ENCODE measurements at regions not wholly inside any gene's neighbourhood (a gene's known extent, or its start where the extent isn't known, plus 50 kb on each side); places are given as distances from the start of the nearest gene placed in this dataset.

- DNase-seq: no peak
Observed at GRCh38 chr5:14967166-14967565, 95.6 kb upstream of the ANKH start.

GRCh38 chr5:14965815-14966214, 94.2 kb upstream of the ANKH start:
- no peak for DNase-seq

GRCh38 chr5:14962604-14963003, 91.0 kb upstream of the ANKH start:
- no peak for DNase-seq

GRCh38 chr5:14960120-14960462, 88.5 kb upstream of the ANKH start:
- DNase-seq: no peak

GRCh38 chr5:14959399-14960119, 88.0 kb upstream of the ANKH start:
- no peak for DNase-seq

- DNase-seq: no peak
Observed at GRCh38 chr5:14958188-14958587, 86.6 kb upstream of the ANKH start.

- DNase-seq: no peak
Observed at GRCh38 chr5:14956423-14957046, 85.0 kb upstream of the ANKH start.

- no peak for DNase-seq
Observed at GRCh38 chr5:14954616-14955343, 83.2 kb upstream of the ANKH start.

- DNase-seq: no peak
Observed at GRCh38 chr5:14954216-14954615, 82.6 kb upstream of the ANKH start.

GRCh38 chr5:14953075-14953607, 81.6 kb upstream of the ANKH start:
- no peak for DNase-seq

- DNase-seq: no peak
Observed at GRCh38 chr5:14948383-14948782, 76.8 kb upstream of the ANKH start.

- DNase-seq: no peak
Observed at GRCh38 chr5:14946815-14947620, 75.4 kb upstream of the ANKH start.

- no peak for DNase-seq
Observed at GRCh38 chr5:14945450-14945849, 73.9 kb upstream of the ANKH start.

- no peak for DNase-seq
Observed at GRCh38 chr5:14944996-14945395, 73.4 kb upstream of the ANKH start.

- no peak for DNase-seq
Observed at GRCh38 chr5:14944350-14944739, 72.8 kb upstream of the ANKH start.

GRCh38 chr5:14942212-14942611, 70.6 kb upstream of the ANKH start:
- DNase-seq: no peak

GRCh38 chr5:14937254-14937653, 65.7 kb upstream of the ANKH start:
- no peak for DNase-seq

- no peak for DNase-seq
Observed at GRCh38 chr5:14936588-14936987, 65.0 kb upstream of the ANKH start.

- DNase-seq: no peak
Observed at GRCh38 chr5:14935341-14935740, 63.8 kb upstream of the ANKH start.

GRCh38 chr5:14932902-14933469, 61.4 kb upstream of the ANKH start:
- no peak for DNase-seq

- no peak for DNase-seq
Observed at GRCh38 chr5:14930486-14930885, 58.9 kb upstream of the ANKH start.

- no peak for DNase-seq
Observed at GRCh38 chr5:14929293-14930065, 57.9 kb upstream of the ANKH start.

All from stimulated activated CD4-positive, alpha-beta T cell treated with anti-CD3 and anti-CD28 coated beads, Interleukin-2, amount 100 ng/mL, for 48 hours (primary cell).